WTC11 (cell line): ENCODE measurements at regions not wholly inside any gene's neighbourhood (a gene's known extent, or its start where the extent isn't known, plus 50 kb on each side); places are given as distances from the start of the nearest gene placed in this dataset.

Experiments used
- ELF4 ChIP-seq: sonication (generic); formaldehyde crosslinking; IDR thresholded peaks from 2 replicates; pipeline ENCODE4 v1.8.1; 2022; ENCODE audit warnings: low read depth, mild to moderate bottlenecking, moderate library complexity, missing genetic modification reagents
- JAZF1 ChIP-seq: fragments of 250-450 bp; sonication (Bioruptor Pico); IDR thresholded peaks from 2 replicates; pipeline ENCODE4 v1.9.0; 2021; ENCODE audit warnings: moderate library complexity, mild to moderate bottlenecking, inconsistent platforms
- JUN ChIP-seq: sonication (generic); formaldehyde crosslinking; IDR thresholded peaks from 2 replicates; pipeline ENCODE4 v1.8.0; 2023; ENCODE audit warnings: mild to moderate bottlenecking, missing genetic modification reagents
- KAT7 ChIP-seq: sonication (generic); formaldehyde crosslinking; IDR thresholded peaks from 2 replicates; pipeline ENCODE4 v1.8.1; 2023; ENCODE audit warnings: missing genetic modification reagents, mild to moderate bottlenecking, borderline replicate concordance
- SP1 ChIP-seq: sonication (generic); formaldehyde crosslinking; conservative IDR thresholded peaks from 2 replicates; pipeline ENCODE4 v1.8.1; 2022; ENCODE audit warnings: missing genetic modification reagents
- ZNF121 ChIP-seq: sonication (generic); formaldehyde crosslinking; IDR thresholded peaks from 2 replicates; pipeline ENCODE4 v1.8.0; 2023; ENCODE audit warnings: missing genetic modification reagents
- TF ChIP-seq, protein P1 (sequence below): fragments of 200-600 bp; IDR thresholded peaks from 2 replicates; pipeline ENCODE4 v1.8.0; 2022; ENCODE audit warnings: antibody characterized with exemption
- TF ChIP-seq, protein P2 (sequence below): sonication (generic); formaldehyde crosslinking; IDR thresholded peaks from 2 replicates; pipeline ENCODE4 v1.8.1; 2022; ENCODE audit warnings: missing genetic modification reagents, borderline replicate concordance
- TF ChIP-seq, protein P3 (sequence below): sonication (generic); formaldehyde crosslinking; IDR thresholded peaks from 2 replicates; pipeline ENCODE4 v1.8.1; 2023; ENCODE audit warnings: mild to moderate bottlenecking, moderate library complexity, missing genetic modification reagents
- TF ChIP-seq, protein P4 (sequence below): sonication (generic); formaldehyde crosslinking; IDR thresholded peaks from 2 replicates; pipeline ENCODE4 v1.8.1; 2022; ENCODE audit warnings: low read depth, missing genetic modification reagents, borderline replicate concordance

DNA sequence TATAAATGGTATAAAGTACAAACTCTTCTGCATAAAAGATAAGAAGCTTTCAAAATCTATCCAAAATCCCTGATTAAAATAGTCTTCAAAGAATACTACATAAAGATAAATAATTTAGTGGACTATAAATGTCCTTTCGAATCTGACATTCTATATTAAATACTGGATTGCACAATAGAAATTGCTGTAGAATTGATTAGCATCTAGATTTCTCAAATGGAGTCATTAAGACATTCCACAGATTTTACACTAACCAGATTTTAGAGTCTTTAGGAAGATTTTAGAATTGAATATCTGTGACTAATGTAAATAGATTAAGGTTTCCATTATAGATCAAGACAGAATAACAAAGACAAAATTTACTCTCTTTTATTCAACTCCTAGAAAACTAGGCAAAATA is 663.9 kb downstream of the STPG2 start:
- TF ChIP-seq, protein P1, sequence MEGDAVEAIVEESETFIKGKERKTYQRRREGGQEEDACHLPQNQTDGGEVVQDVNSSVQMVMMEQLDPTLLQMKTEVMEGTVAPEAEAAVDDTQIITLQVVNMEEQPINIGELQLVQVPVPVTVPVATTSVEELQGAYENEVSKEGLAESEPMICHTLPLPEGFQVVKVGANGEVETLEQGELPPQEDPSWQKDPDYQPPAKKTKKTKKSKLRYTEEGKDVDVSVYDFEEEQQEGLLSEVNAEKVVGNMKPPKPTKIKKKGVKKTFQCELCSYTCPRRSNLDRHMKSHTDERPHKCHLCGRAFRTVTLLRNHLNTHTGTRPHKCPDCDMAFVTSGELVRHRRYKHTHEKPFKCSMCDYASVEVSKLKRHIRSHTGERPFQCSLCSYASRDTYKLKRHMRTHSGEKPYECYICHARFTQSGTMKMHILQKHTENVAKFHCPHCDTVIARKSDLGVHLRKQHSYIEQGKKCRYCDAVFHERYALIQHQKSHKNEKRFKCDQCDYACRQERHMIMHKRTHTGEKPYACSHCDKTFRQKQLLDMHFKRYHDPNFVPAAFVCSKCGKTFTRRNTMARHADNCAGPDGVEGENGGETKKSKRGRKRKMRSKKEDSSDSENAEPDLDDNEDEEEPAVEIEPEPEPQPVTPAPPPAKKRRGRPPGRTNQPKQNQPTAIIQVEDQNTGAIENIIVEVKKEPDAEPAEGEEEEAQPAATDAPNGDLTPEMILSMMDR, result no peak
- TF ChIP-seq, protein P2, sequence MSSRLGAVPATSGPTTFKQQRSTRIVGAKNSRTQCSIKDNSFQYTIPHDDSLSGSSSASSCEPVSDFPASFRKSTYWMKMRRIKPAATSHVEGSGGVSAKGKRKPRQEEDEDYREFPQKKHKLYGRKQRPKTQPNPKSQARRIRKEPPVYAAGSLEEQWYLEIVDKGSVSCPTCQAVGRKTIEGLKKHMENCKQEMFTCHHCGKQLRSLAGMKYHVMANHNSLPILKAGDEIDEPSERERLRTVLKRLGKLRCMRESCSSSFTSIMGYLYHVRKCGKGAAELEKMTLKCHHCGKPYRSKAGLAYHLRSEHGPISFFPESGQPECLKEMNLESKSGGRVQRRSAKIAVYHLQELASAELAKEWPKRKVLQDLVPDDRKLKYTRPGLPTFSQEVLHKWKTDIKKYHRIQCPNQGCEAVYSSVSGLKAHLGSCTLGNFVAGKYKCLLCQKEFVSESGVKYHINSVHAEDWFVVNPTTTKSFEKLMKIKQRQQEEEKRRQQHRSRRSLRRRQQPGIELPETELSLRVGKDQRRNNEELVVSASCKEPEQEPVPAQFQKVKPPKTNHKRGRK (CRISPR knock-in tag), result no peak
- no peak for TF ChIP-seq JAZF1 (CRISPR knock-in tag)
- TF ChIP-seq KAT7, result no peak
- TF ChIP-seq, protein P3, sequence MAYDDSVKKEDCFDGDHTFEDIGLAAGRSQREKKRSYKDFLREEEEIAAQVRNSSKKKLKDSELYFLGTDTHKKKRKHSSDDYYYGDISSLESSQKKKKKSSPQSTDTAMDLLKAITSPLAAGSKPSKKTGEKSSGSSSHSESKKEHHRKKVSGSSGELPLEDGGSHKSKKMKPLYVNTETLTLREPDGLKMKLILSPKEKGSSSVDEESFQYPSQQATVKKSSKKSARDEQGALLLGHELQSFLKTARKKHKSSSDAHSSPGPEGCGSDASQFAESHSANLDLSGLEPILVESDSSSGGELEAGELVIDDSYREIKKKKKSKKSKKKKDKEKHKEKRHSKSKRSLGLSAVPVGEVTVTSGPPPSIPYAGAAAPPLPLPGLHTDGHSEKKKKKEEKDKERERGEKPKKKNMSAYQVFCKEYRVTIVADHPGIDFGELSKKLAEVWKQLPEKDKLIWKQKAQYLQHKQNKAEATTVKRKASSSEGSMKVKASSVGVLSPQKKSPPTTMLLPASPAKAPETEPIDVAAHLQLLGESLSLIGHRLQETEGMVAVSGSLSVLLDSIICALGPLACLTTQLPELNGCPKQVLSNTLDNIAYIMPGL (CRISPR knock-in tag), result no peak
- TF ChIP-seq JUN (CRISPR knock-in tag), result no peak
- TF ChIP-seq ZNF121, result no peak
- TF ChIP-seq, protein P4, sequence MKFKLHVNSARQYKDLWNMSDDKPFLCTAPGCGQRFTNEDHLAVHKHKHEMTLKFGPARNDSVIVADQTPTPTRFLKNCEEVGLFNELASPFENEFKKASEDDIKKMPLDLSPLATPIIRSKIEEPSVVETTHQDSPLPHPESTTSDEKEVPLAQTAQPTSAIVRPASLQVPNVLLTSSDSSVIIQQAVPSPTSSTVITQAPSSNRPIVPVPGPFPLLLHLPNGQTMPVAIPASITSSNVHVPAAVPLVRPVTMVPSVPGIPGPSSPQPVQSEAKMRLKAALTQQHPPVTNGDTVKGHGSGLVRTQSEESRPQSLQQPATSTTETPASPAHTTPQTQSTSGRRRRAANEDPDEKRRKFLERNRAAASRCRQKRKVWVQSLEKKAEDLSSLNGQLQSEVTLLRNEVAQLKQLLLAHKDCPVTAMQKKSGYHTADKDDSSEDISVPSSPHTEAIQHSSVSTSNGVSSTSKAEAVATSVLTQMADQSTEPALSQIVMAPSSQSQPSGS, result no peak
- no peak for TF ChIP-seq SP1 (CRISPR knock-in tag)
- TF ChIP-seq ELF4 (CRISPR knock-in tag), result no peak
